HG03342 (cell line): ENCODE measurements at regions not wholly inside any gene's neighbourhood (a gene's known extent, or its start where the extent isn't known, plus 50 kb on each side); places are given as distances from the start of the nearest gene placed in this dataset.

Experiments used
- ATAC-seq: cut with Tn5 transposase; IDR thresholded peaks from one replicate; pipeline ENCODE4 v1.9.1; 2021; ENCODE audit warnings: mild to moderate bottlenecking, moderate library complexity; ENCODE audit not compliant: unreplicated experiment

DNA sequence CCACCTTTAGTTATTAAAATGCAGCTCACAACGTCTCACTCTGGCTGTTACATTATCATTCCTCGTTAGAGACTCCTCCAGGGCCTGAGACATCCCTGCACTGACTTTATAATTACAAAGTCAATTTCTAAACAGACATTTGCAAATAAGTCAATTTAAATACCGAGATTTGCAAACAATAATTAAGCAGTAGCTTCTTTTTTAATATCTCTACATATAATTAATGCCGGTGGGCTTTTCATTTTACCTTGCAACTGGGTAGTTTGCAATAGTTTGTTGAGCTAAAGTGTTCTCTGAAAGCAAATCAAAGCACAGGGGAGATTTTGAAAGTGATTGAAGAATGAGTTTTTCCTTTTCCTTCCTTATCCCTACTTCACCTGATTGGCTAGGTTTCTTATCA, 154.4 kb downstream of the TLR4 start:
- no peak for ATAC-seq

- no peak for ATAC-seq
These were observed 156.6 kb downstream of the TLR4 start for GRCh38 chr9:117860849-117861248.

GRCh38 chr9:117864385-117865057, 160.3 kb downstream of the TLR4 start:
- no peak for ATAC-seq

GRCh38 chr9:117868594-117868993, 164.4 kb downstream of the TLR4 start:
- ATAC-seq: no peak

- ATAC-seq: no peak
These were observed 165.1 kb downstream of the TLR4 start for GRCh38 chr9:117869287-117869686.

GRCh38 chr9:117869712-117870111, 165.5 kb downstream of the TLR4 start:
- ATAC-seq: no peak

DNA sequence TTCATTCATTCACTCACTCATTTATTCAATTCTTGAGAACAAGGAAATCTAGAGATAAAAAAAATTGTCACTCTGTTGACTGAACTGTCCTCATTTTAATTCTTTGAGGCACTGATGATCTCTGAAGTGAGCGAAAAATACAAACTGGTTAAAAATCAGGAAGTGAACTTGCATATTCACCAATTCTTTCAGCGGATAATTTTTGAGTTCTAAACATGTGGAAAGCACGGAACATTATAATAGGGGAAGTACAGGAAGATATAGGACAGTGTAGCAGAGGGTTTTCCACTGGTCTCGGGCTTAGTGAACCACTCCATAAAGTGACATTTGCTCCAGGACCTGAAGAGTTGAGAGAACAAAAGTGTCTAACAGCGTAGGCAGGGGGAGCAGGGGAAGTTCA, 169.5 kb downstream of the TLR4 start:
- no peak for ATAC-seq

GRCh38 chr9:117875886-117876285, 171.7 kb downstream of the TLR4 start:
- ATAC-seq: no peak

DNA sequence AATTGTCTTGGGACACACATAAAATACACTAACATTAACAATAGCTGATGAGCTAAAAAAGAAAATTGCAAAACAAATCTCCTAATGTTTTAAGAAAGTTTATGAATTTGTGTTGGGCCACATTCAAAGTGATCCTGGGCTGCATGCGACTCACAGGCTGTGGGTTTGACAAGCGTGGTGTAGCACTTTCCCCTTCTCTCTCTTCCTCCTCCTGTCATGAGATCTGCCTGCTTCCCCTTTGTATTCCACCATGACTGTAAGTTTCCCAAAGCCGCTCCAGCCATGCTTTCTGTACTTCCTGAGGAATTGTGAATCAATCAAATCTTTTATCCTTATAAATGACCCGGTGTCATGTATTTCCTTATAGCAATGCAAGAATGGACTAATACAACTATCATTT, 178.0 kb downstream of the TLR4 start:
- no peak for ATAC-seq

- no peak for ATAC-seq
These were observed 182.4 kb downstream of the TLR4 start for GRCh38 chr9:117886616-117887015.

- no peak for ATAC-seq
These were observed 183.2 kb downstream of the TLR4 start for GRCh38 chr9:117887383-117887782.

DNA sequence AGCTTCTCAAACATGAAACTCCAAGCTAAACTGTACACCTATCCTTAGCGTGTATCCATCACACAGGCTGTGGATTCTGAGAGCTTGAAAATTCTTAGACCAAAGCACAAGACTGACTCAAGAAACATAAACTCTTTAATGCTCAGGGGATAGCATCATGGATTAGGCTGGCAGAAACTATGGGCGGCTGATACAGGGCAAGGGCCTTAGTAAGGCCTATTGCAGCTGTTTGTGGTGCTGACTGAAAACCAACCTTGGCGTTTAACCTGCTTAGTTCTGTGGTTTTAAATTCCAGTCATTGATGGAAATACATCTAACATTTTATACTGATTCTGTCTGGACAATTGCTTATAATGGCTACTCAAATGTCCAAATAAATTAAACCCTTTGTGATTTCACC, 183.7 kb downstream of the TLR4 start:
- no peak for ATAC-seq

DNA sequence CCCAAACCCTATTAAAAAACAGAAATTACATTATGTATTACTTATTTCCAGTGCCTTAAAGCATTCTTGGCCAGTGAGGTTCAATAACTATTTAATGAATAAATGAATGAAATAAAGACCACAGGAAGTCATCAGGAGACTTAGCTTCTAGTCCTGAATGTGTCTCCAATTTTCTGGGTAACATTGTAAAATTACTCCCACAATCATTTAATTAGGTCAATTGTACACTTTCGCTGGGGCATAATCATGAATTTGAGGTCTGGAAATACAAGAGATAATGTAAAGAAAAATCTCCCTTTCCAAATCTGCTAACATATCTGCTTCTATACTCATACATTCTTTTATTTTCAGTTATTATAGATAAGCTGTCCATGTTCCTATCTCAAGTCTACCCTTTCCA, 199.2 kb downstream of the TLR4 start:
- ATAC-seq: no peak

GRCh38 chr9:117906763-117907162, 202.6 kb downstream of the TLR4 start:
- ATAC-seq: no peak

GRCh38 chr9:117907420-117907819, 203.2 kb downstream of the TLR4 start:
- no peak for ATAC-seq

DNA sequence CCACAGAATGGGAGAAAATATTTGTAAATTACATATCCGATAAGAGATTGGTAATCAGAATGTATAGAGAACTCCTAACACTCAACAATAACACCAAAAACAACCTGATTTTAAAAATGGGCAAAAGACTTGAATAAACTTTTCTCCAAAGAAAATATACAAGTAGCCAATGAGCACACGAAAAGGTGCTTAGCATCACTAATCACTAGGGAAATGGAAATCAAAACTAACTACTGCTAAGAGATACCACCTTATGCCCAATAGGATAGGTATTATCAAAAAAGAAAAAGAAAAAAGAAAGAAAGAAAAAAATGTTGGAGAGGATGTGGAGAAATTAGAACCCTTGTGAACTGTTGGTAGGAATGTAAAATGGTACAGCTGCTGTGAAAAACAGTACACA, 212.1 kb downstream of the TLR4 start:
- ATAC-seq: no peak

DNA sequence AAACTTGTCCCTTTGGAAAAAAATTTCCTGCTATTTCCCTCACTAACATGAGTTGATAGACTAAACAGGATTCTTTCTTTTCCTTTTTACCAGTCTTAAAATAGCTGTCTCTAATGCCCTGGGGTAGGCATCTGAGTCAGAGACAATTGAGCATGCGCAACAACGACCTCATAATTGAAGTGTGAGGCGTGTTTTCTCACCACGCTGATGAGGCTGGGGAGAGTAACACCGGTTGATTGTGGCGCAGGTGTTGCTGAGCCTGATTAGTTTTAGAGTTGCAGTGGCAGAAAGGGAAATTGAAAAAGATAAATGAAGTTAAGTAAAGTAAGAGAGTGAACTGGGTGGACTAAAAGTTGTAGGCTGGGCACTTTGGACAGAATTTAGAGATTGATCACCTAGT, 213.7 kb downstream of the TLR4 start:
- no peak for ATAC-seq

- ATAC-seq: no peak
These were observed 215.3 kb downstream of the TLR4 start for GRCh38 chr9:117919538-117919937.

DNA sequence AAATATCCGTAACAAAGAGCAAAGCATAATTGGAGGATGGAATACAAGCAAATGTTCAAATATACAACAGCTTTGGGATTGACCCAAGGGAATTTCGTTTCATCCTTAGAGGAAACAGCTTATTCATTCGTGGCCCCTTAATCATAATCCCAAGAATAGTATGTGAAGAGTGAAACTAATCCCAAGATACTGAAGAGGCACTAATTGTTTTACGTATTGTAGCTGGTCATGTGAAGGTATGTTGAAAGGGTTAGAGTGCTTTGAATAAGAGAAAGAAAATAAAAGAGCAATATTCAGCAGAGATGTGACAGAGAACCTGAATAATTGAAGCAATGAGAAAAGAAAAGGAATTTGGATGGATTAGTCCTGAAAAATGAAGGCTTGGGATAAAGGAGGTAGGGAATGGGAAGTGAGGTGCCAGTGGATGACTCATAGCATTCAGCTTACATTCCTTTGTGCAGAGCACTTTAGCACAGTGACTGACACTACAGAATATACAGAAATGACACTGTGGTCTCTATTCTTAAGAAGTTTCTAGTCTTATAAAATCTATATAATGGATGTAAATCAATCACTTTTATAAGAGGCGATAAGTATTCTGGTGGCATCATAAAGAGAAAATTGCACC, 221.9 kb downstream of the TLR4 start:
- ATAC-seq: no peak

- ATAC-seq: no peak
These were observed 223.2 kb downstream of the TLR4 start for GRCh38 chr9:117927354-117927753.

GRCh38 chr9:117929868-117930267, 225.7 kb downstream of the TLR4 start:
- no peak for ATAC-seq

DNA sequence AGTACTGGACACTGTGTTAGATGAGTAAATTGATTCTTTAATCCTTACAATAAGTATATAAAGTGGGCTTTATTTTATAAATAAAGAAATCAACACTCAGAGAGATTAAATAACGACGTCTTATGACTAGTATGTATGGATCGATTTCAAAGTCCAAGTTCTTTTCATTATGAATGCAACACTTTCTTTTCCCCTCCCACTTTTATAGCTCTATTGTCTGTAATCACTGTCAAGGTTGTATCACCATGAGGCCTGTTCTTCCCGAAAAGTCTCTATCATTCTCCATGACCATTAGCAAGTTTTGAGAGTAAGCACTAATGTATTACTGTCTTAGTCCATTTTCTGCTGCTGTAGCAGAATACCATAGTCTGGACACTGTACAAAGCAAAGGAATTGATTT, 228.4 kb downstream of the TLR4 start:
- no peak for ATAC-seq
